Endodermal cell (in vitro differentiated cells): ENCODE measurements at regions not wholly inside any gene's neighbourhood (a gene's known extent, or its start where the extent isn't known, plus 50 kb on each side); places are given as distances from the start of the nearest gene placed in this dataset. TPM values are rescaled to one million over a fixed set of nuclear protein-coding genes. Genes with fewer than 3 reads are reported as not detected.

Experiments used
- DNase-seq: peaks from one replicate; pipeline ENCODE4 v3.0.0-alpha.2; 2017
- H3K27ac ChIP-seq: 2 replicates; pipeline ENCODE4 v1.5.1; 2013; ENCODE audit warnings: mild to moderate bottlenecking, low read depth, low read length, moderate library complexity
- H3K27me3 ChIP-seq: 2 replicates; pipeline ENCODE4 v1.6.1; 2013; ENCODE audit warnings: mild to moderate bottlenecking, low read length, moderate library complexity; ENCODE audit not compliant: insufficient read depth, control insufficient read depth, poor library complexity, severe bottlenecking
- H3K36me3 ChIP-seq: 2 replicates; pipeline ENCODE4 v1.7.0; 2013; ENCODE audit warnings: mild to moderate bottlenecking, low read length, moderate library complexity; ENCODE audit not compliant: control insufficient read depth, insufficient read depth
- H3K4me1 ChIP-seq: one replicate; pipeline ENCODE4 v1.7.0; 2013; ENCODE audit warnings: low read length; ENCODE audit not compliant: control insufficient read depth, insufficient read depth
- H3K4me3 ChIP-seq: 2 replicates; pipeline ENCODE4 v1.5.1; 2013; ENCODE audit warnings: mild to moderate bottlenecking, low read length, moderate library complexity
- H3K9ac ChIP-seq: 2 replicates; pipeline ENCODE4 v1.6.1; 2013; ENCODE audit warnings: mild to moderate bottlenecking, low read length, moderate library complexity; ENCODE audit not compliant: poor library complexity, severe bottlenecking; ENCODE audit errors: extremely low read depth
- H3K9me3 ChIP-seq: 2 replicates; pipeline ENCODE4 v1.6.1; 2013; ENCODE audit warnings: mild to moderate bottlenecking, low read length, moderate library complexity; ENCODE audit not compliant: control insufficient read depth
- H3K27ac Mint-ChIP-seq: 2 replicates; pipeline ENCODE4 v1.8.0; 2020; ENCODE audit warnings: mixed read lengths
- H3K27me3 Mint-ChIP-seq: 2 replicates; pipeline ENCODE4 v1.8.0; 2021; ENCODE audit warnings: mild to moderate bottlenecking, mixed read lengths; ENCODE audit not compliant: insufficient read depth
- H3K36me3 Mint-ChIP-seq: 2 replicates; pipeline ENCODE4 v1.8.0; 2020; ENCODE audit warnings: low read depth, mixed read lengths
- H3K4me1 Mint-ChIP-seq: 2 replicates; pipeline ENCODE4 v1.8.0; 2020; ENCODE audit warnings: mixed read lengths
- H3K4me3 Mint-ChIP-seq: 2 replicates; pipeline ENCODE4 v1.8.0; 2020; ENCODE audit warnings: mild to moderate bottlenecking, moderate library complexity, mixed read lengths
- H3K9me3 Mint-ChIP-seq: 2 replicates; pipeline ENCODE4 v1.8.0; 2020; ENCODE audit warnings: mild to moderate bottlenecking, mixed read lengths
- WGBS, 2 experiments: methylation state at CpG; one replicate each; pipeline versions ENCODE4 v1.1.5 to v1.1.7; 2013; ENCODE audit warnings: missing lambda C conversion rate in 2 of 2, mixed read lengths in 1 of 2; ENCODE audit not compliant: insufficient coverage in 1 of 2, insufficient read length in 1 of 2; 5-methylcytosine and 5-hydroxymethylcytosine counted together
- microRNA-seq: library from miRNA; unstranded; fragments of <30 nt; microRNA quantifications from one replicate; pipeline ENCODE4 v1.2.0, GENCODE V29; 2020; ENCODE audit warnings: borderline microRNAs expressed
- TF ChIP-seq, protein P1 (sequence below): fragments of 200-600 bp; sonication (generic); conservative IDR thresholded peaks from 2 replicates; pipeline ENCODE4 v1.5.0; 2021; ENCODE audit warnings: antibody characterized with exemption, mild to moderate bottlenecking

DNA sequence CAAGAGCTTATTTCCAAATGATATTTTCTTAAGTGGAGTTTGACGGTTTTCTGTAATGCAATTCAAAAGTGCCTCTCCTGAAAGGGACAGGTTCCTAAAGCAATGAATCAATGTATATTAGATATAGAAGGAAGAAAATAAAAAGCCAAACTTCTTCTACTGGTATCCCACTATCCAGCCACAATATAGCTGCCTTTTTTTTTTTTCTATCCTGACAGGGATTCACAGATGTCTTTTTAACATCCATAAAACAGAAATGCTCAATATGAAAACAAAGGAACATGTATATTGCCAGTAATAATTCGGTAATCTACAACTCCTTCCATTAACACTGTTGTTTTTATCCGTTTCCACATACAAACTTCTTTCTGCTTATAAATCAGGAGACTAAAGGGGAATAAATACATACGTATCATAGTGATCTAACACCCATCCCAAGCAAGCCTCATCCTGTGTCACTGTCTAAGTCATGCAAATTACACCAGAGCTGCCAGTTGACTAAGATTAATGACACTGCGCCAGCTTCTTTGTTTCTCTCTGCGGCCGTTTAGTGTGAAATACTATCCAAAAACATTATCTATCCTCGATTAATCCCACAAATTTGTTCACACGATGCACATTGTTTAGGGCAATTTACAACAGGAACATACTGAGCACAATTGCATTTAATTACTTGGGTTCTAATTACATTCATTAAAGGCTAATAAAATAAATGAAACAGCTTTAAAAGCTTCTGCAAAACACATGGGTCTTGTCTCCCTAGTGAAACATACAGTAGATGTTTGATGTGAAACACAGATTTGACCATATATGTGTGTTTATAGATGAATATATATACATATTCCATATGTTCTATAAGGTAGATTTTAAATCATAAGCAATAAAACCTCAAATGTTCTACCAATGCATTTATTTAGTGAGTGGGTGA is 51.9 kb upstream of the CDIN1 start:
- WGBS, 2 experiments: 58 to 63% methylated on average over 6 to 9 of the region's 9 CpGs
- Histone ChIP-seq H3K27me3 (no peaks in the 10 kb centered on the region), H3K9me3 (no peaks in the 10 kb centered on the region), H3K27ac (peak overlapping the region; percentile 93), H3K4me1 (no peaks in the 10 kb centered on the region), H3K36me3 (no peaks in the 10 kb centered on the region), H3K4me3 (no peak overlapping the region), H3K9ac (no peak overlapping the region)
- Mint-ChIP-seq H3K4me1 (no peaks in the 10 kb centered on the region), H3K27ac (no peak overlapping the region), H3K4me3 (no peak overlapping the region), H3K27me3 (no peaks in the 10 kb centered on the region), H3K9me3 (no peaks in the 10 kb centered on the region), H3K36me3 (no peaks in the 10 kb centered on the region)
- TF ChIP-seq, protein P1, sequence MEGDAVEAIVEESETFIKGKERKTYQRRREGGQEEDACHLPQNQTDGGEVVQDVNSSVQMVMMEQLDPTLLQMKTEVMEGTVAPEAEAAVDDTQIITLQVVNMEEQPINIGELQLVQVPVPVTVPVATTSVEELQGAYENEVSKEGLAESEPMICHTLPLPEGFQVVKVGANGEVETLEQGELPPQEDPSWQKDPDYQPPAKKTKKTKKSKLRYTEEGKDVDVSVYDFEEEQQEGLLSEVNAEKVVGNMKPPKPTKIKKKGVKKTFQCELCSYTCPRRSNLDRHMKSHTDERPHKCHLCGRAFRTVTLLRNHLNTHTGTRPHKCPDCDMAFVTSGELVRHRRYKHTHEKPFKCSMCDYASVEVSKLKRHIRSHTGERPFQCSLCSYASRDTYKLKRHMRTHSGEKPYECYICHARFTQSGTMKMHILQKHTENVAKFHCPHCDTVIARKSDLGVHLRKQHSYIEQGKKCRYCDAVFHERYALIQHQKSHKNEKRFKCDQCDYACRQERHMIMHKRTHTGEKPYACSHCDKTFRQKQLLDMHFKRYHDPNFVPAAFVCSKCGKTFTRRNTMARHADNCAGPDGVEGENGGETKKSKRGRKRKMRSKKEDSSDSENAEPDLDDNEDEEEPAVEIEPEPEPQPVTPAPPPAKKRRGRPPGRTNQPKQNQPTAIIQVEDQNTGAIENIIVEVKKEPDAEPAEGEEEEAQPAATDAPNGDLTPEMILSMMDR: no peak
- DNase-seq: no peak

DNA sequence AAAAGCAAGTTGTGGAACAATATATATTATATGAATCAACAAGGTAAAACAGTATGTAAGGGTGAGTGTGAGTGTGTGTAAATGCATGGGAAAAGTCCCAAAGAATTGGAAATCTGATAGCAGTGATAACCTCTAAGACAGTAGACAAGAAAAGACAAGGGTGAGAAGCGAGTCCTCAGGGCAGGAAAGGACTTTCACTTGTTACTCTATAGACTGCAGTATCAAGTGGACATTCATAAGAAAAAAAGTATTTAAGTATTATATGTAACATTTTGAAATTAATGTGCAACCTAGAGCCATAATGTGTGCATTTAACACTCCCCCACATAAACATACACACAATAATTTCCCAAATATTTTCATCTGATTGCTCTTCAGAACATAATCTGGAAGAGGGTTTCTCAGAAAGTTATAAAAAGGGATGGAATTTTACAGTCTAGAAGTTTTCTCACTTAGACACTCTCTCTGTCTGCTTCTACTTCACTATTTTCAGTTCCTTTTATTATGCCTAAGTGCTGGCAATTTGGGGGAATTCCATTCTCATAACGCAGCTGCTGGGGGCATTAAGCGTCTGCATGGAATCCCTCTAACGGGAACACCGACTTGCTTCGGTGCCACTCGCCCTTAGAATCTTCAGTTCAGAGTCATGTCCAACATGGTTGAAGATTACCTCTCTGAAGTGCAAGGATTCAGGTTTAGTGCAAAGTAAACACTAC is 50.0 kb upstream of the CDIN1 start:
- H3K27me3 Mint-ChIP-seq: no peaks in the 10 kb centered on the region
- Histone ChIP-seq H3K9me3 (no peaks in the 10 kb centered on the region), H3K9ac (no peak overlapping the region), H3K27ac (no peak overlapping the region), H3K4me1 (no peaks in the 10 kb centered on the region), H3K27me3 (no peaks in the 10 kb centered on the region), H3K4me3 (no peak overlapping the region), H3K36me3 (no peaks in the 10 kb centered on the region)
- H3K4me3 Mint-ChIP-seq: no peak overlapping the region
- H3K27ac Mint-ChIP-seq: no peak overlapping the region
- no peaks in the 10 kb centered on the region for H3K9me3 Mint-ChIP-seq
- TF ChIP-seq, protein P1: no peak
- DNase-seq: no peak
- no peaks in the 10 kb centered on the region for H3K4me1 Mint-ChIP-seq
- WGBS, 2 experiments: 72 to 78% methylated on average over 6 to 7 of the region's 7 CpGs
- no peaks in the 10 kb centered on the region for H3K36me3 Mint-ChIP-seq

Small RNAs in the stretch of these regions (microRNA-seq; reads per million reads assigned to microRNA genes)
- gene MIR4510: not detected
